IPS-NIHi7 (cell line): ENCODE measurements at regions not wholly inside any gene's neighbourhood (a gene's known extent, or its start where the extent isn't known, plus 50 kb on each side); places are given as distances from the start of the nearest gene placed in this dataset.
"Not testable (repeated sequence)": the region's sequence is repeated elsewhere in the genome, so short reads cannot be mapped to it uniquely, and the experiment has no call there.

ENCODE experiments used
- DNase-seq: peaks from one replicate; pipeline ENCODE4 v3.0.0; 2012; ENCODE audit warnings: mixed read lengths; ENCODE audit errors: extremely low spot score

GRCh38 chr11:87971354-87971753 lies 203.9 kb downstream of the RAB38 start:
- DNase-seq = no peak

GRCh38 chr11:87970762-87971161 lies 204.5 kb downstream of the RAB38 start:
- no peak for DNase-seq

- DNase-seq = no peak
Measured at GRCh38 chr11:87967459-87967858, 207.8 kb downstream of the RAB38 start.

- no peak for DNase-seq
Measured at GRCh38 chr11:87966694-87967093, 208.5 kb downstream of the RAB38 start.

- DNase-seq = no peak
Measured at GRCh38 chr11:87966216-87966615, 209.0 kb downstream of the RAB38 start.

GRCh38 chr11:87961606-87962005 lies 213.6 kb downstream of the RAB38 start:
- no peak for DNase-seq

- DNase-seq = no peak
Measured at GRCh38 chr11:87957961-87958360, 217.3 kb downstream of the RAB38 start.

GRCh38 chr11:87954476-87954875 lies 220.8 kb downstream of the RAB38 start:
- DNase-seq = no peak

GRCh38 chr11:87942786-87943185 lies 232.5 kb downstream of the RAB38 start:
- no peak for DNase-seq

GRCh38 chr11:87934182-87934581 lies 241.1 kb downstream of the RAB38 start:
- no peak for DNase-seq

- peak; percentile 49 for DNase-seq
Measured at GRCh38 chr11:87926250-87926970, 248.8 kb downstream of the RAB38 start.

- no peak for DNase-seq
Measured at GRCh38 chr11:87924125-87924524, 251.1 kb downstream of the RAB38 start.

- no peak for DNase-seq
Measured at GRCh38 chr11:87917111-87917510, 258.1 kb downstream of the RAB38 start.

- no peak for DNase-seq
Measured at GRCh38 chr11:87909178-87909577, 266.1 kb downstream of the RAB38 start.

GRCh38 chr11:87908086-87908485 lies 267.2 kb downstream of the RAB38 start:
- DNase-seq = no peak

- DNase-seq = no peak
Measured at GRCh38 chr11:87903345-87903744, 271.9 kb downstream of the RAB38 start.

GRCh38 chr11:87901341-87901740 lies 273.9 kb downstream of the RAB38 start:
- DNase-seq = no peak

GRCh38 chr11:87897921-87898320 lies 277.3 kb downstream of the RAB38 start:
- no peak for DNase-seq

GRCh38 chr11:87897071-87897470 lies 278.2 kb downstream of the RAB38 start:
- DNase-seq = no peak

- no peak for DNase-seq
Measured at GRCh38 chr11:87894961-87895360, 280.3 kb downstream of the RAB38 start.

- no peak for DNase-seq
Measured at GRCh38 chr11:87892291-87892690, 283.0 kb downstream of the RAB38 start.

- DNase-seq = no peak
Measured at GRCh38 chr11:87889126-87889525, 286.1 kb downstream of the RAB38 start.

GRCh38 chr11:87885084-87885483 lies 290.2 kb downstream of the RAB38 start:
- DNase-seq = not testable (repeated sequence)

GRCh38 chr11:87879118-87879517 lies 296.1 kb downstream of the RAB38 start:
- DNase-seq = no peak
